HS-27A (cell line): ENCODE measurements at regions not wholly inside any gene's neighbourhood (a gene's known extent, or its start where the extent isn't known, plus 50 kb on each side); places are given as distances from the start of the nearest gene placed in this dataset.
"Not testable (repeated sequence)": the region's sequence is repeated elsewhere in the genome, so short reads cannot be mapped to it uniquely, and the experiment has no call there.

Experiments
- DNase-seq: peaks from one replicate; pipeline ENCODE4 v3.0.0-alpha.2; 2012; ENCODE audit warnings: low read depth, missing footprints

GRCh38 chr9:96064826-96065481, 189.5 kb downstream of the ERCC6L2 start:
- no peak for DNase-seq

- no peak for DNase-seq
These were observed 187.4 kb downstream of the ERCC6L2 start for GRCh38 chr9:96062854-96063253.

- DNase-seq: no peak
These were observed 186.5 kb downstream of the ERCC6L2 start for GRCh38 chr9:96062031-96062430.

GRCh38 chr9:96061293-96061987, 185.9 kb downstream of the ERCC6L2 start:
- peak; percentile 12 for DNase-seq

- no peak for DNase-seq
These were observed 182.7 kb downstream of the ERCC6L2 start for GRCh38 chr9:96058218-96058617.

GRCh38 chr9:96057155-96057554, 181.7 kb downstream of the ERCC6L2 start:
- no peak for DNase-seq

GRCh38 chr9:96056226-96056625, 180.7 kb downstream of the ERCC6L2 start:
- DNase-seq: no peak

- not testable (repeated sequence) for DNase-seq
These were observed 178.8 kb downstream of the ERCC6L2 start for GRCh38 chr9:96054248-96054647.

- DNase-seq: no peak
These were observed 177.2 kb downstream of the ERCC6L2 start for GRCh38 chr9:96052686-96053085.

- DNase-seq: no peak
These were observed 175.9 kb downstream of the ERCC6L2 start for GRCh38 chr9:96051423-96051822.

GRCh38 chr9:96050861-96051155, 175.3 kb downstream of the ERCC6L2 start:
- DNase-seq: no peak

GRCh38 chr9:96050048-96050860, 174.8 kb downstream of the ERCC6L2 start:
- no peak for DNase-seq

GRCh38 chr9:96048956-96049831, 173.7 kb downstream of the ERCC6L2 start:
- DNase-seq: no peak

GRCh38 chr9:96048104-96048955, 172.8 kb downstream of the ERCC6L2 start:
- no peak for DNase-seq

- DNase-seq: no peak
These were observed 172.2 kb downstream of the ERCC6L2 start for GRCh38 chr9:96047741-96048103.

- DNase-seq: no peak
These were observed 171.7 kb downstream of the ERCC6L2 start for GRCh38 chr9:96047116-96047639.

GRCh38 chr9:96045811-96046210, 170.3 kb downstream of the ERCC6L2 start:
- no peak for DNase-seq

GRCh38 chr9:96044401-96044800, 168.9 kb downstream of the ERCC6L2 start:
- no peak for DNase-seq

GRCh38 chr9:96040591-96041461, 165.3 kb downstream of the ERCC6L2 start:
- no peak for DNase-seq

GRCh38 chr9:96038914-96039313, 163.4 kb downstream of the ERCC6L2 start:
- DNase-seq: no peak
